ENCODE measurements at regions not wholly inside any gene's neighbourhood (a gene's known extent, or its start where the extent isn't known, plus 50 kb on each side); places are given as distances from the start of the nearest gene placed in this dataset.

DNA sequence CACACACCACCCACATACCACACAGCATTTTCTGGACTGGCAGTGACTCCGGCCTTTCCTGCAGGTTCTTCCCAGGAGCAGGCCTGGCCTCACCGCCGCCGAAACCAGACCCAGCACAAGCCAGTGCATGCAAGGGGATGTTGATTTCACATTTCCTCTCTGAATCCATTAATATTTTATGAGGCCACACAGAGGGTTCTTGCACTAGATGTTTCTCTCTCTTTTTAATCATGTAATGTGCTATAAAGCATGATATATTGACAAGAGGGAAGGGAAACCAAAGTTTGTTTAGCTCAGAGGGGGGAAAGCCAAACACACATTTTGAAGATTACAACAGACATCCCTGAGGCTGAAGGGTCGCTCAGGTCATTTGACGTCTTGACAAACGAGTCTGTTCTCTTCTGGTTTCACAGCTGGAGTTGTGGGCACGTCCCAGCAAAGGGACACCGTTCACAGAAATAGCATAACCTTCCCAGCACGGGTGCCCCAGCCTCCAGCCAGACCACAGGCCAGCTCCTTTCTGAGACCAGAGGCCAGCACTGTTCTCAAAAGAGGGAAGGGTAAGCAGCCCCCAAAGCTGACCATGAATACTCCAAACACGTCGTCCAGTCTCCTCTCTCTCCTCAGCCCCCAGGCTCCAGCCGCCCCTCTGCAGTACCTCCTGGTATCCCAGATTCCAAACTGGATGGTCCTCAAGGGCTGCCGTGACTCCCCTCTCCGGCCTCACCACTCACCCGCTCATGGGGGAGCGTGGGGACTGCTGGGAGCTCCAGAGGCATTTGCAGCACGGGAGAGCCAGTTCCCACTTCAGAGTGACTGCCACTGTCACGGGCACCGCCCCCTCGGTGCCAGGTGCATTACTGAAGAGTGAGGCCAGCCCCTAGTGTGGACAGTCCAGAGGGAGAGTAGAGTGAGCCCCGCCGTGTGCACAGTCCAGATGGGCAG lies 340.3 kb upstream of the SALL3 start:
- no peak for DNase-seq

DNA sequence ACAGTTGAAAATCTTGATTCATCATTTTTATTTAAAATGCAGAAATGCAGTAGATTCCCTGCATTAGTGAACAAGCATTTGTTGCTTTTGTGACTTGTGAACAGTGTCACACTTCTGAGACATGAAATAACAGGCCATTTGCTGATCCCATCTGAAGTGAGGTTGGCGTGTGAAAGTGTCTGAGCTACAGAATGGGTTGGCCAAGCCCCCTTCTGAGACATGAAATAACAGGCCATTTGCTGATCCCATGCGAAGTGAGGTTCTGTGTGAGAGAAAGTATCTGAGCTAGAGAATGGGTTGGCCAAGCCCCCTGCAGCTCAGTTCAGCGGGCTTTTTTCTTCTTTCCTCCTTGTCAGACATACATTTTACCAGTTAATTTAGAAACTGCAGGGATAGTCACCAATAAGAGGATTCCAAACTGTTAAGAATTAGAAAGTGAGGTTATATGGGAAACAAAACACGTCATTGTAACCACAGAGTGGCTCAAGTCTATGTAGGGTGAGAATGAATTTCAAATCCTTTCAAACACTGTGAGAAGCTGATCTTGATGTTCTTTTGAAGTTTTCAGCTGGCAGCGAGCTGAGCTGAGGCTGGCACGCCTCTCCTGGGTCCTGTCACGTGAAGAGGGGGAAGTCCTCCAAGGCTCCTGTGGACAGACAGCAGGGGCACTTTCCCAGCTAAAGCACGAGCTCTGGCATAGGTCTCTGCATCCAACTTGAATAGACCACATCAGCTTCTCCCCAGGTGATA lies 339.2 kb upstream of the SALL3 start:
- no peak for DNase-seq

GRCh38 chr18:78641689-78642231 lies 337.9 kb upstream of the SALL3 start:
- no peak for DNase-seq

DNA sequence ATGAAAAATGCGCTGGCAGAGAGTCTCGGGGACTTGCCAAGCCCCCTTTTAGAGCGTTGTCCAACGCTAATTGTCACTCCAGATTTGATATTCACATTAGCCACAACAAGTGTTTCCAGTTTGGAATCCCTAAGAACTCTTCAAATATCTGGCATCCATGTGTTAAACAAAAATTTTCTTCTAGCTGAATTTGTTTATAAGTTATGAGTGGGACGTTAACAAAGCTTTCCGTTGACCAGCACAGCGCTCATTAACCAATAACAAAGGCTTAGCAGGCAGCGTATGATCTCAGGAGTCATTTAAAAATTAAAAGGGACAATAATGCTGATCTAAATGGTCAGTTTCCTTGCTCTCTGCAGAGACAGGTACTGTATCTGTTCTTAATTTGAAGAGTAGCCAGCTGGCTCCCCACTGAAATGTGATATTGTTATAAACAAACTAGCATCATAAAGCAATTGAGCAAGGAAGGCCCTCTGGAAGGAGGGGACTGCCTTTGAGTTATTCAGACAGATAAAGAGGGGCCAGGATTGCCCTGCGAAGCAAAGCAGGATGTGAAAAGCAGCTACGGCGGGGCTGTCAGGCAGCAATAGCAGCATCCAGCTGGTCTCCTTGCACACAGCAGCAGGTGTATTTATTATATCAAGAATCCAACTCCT lies 337.2 kb upstream of the SALL3 start:
- DNase-seq = no peak

DNA sequence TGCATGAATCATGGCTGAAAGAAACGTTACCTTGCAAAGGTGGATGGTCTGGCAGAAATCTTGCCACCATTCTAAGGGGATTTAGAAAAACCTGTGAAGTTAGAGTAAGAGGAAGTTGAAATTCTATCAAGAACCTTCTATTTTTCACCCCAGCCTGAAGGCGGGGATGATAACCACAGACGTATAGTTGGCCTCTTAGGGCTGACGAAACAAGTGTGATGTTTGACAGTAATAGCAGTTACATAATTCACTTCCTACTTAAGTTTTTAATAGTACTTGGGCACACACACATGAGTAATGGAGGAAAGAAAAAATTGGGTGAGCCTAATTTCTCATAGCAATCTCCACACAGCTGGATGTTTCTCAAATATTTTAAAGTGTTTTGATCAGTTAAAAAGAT lies 336.6 kb upstream of the SALL3 start:
- no peak for DNase-seq

DNA sequence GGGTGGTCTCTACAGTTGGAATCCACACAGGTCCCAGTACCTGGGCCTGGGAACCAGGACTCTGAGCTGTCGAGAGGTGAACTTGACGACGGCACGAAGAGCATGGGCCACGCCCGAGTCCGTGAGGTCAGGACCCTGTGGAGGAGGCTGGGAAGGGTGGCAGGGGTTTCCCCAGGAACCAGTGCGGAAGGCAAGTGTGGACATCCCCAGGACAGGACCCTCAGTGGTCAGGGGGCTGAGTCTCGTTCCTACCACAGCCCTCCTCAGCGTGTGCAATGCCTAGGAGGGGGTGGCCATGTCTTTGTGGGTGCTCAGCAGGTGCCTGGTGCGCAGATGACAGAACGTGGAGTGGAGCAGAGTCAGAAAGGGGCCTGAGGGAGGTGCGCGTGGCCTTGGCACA lies 335.6 kb upstream of the SALL3 start:
- DNase-seq = no peak

DNA sequence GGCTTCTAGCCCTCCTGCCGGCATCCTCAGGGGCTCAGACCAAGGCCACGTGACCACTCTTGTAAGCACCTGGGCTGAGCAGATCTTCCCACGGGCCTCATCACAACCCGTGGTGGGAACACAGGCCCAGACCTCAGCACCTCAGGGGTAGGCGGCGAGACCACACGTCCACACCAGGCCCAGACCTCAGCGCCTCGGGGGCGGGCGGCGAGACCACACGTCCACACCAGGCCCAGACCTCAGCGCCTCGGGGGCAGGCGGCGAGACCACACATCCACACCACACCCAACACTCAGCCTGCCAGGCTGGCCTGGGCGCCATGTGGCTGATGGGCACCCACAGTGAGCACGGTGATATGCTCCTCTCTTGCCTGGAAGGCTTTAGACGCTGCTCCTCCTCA lies 334.4 kb upstream of the SALL3 start:
- DNase-seq = no peak

GRCh38 chr18:78647018-78647417 lies 332.6 kb upstream of the SALL3 start:
- no peak for DNase-seq

DNA sequence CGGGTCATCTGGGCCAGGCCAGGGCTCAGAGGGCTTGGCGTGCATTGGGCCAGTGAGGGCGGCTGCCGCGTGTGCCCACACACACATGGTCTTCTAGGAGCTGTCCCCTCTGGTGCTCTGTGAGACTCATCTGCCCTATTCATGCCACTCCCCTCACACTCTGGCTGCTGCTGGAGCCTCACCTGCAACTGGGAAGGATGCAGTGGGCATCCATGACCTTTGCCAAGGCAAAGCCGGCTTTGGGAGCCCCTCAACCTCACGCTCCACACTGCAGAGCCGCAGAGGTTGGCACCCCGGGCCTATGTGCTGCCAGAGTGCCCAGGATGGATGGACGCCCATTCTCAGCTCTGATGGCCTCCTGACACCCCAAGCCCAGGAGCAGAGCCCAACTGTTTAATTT lies 330.2 kb upstream of the SALL3 start:
- DNase-seq = no peak

DNA sequence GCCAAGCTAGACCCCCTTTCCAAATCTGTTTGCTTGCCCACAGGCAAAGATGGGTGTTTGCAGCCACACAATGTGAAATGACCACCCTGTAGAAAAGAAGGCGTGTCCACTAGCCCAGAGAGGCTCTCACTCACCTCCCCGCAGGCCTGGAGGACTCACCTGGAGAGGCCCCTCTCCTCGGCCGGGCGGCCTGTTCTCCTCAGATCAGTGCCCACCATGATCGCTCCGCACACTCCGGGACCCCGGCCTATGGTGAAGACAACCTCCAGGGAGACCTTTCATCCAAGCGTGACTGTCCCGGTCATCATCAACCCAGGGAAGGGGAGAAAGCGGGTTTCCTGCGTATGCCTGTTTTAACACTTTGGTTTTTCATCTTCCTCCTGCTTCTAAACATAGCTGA lies 328.7 kb upstream of the SALL3 start:
- DNase-seq = no peak

- no peak for DNase-seq
Observed at GRCh38 chr18:78652001-78652545, 327.5 kb upstream of the SALL3 start.

GRCh38 chr18:78655921-78656320 lies 323.7 kb upstream of the SALL3 start:
- no peak for DNase-seq

DNA sequence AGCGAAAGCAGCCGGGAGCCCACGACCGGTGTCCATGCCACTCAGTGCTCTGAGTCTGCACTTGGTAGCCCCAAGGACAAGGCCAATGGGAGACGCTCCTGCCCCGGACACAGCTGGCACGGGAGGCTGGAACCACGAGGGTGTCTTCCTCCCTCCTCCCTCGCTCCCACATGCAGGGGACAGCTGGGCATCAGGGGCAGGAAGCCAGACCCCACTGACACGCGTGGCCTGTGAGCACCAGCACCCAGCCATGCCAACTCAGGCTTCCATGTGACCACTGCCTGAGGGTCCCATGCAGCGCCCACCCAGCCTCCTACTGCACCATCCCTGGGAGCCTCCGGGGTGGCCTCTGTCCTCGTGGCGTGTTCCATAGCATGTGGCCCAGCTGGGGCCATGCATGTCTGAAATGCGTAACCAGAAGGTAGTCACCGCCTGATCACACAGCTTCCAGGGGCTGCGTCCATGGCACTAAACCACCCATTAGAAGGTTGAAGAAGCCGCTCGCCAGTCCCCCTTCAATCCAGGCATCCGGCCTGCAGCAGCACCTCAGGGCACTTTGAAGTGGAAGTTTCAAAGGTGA lies 323.2 kb upstream of the SALL3 start:
- DNase-seq = no peak

DNA sequence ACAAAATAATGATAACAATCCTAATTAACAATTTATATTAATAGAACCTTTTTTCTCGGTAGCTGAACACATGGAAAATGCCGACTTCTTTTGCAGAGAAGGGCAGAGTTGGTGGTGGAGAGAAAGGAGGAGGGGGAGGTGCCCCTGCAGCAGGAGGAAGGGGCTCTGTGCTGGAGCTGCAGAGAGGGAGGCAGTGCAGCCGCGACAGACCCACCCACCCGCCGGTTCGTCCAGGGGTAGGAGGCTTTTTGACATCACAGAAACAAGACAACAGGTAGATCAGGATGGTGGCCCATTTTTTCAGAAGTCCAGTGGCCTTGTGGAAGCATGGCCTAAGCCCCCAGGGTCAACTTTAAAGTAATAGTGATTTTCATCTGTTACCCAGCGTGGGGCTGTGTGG lies 321.1 kb upstream of the SALL3 start:
- no peak for DNase-seq

DNA sequence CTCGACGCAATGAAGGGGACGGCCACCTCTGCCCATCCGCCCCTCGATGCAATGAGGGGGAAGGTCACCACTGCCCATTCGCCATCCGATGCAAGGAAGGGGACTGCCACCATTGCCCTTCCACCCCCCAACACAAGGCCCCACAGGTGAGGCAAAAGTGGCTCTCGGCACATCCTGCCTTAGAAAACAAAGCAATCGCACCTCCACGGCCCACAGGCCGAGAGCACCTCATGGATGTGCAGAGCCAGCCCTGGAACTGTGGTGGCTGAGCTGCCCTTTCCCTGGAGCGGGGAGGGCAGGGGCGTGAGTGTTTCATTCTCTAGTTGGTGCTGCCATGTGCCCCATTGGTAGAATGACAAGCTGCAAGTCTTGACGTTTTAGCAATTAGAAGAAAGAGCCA lies 320.6 kb upstream of the SALL3 start:
- DNase-seq = no peak

- DNase-seq = no peak
Observed at GRCh38 chr18:78659748-78660147, 319.9 kb upstream of the SALL3 start.

DNA sequence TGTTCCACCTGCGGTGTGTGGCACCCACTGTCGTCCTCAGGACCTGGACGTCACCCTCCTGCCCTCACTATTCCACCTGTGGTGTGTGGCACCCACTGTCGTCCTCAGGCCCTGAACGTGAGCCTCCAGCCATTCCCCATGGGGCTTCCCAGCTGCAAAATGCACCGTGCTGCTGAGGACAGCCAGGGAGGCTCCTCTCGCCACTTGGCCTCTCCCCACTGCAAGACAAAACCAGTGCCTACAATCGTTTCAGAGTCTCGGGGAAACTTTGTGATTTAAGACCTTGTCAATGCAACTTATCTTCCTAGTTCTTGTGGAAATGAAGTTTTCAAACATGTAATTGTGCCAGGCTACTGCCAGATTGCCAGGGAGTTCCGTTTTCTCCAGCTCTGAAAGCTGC lies 319.3 kb upstream of the SALL3 start:
- DNase-seq = no peak

GRCh38 chr18:78661316-78661715 lies 318.3 kb upstream of the SALL3 start:
- DNase-seq = no peak

- DNase-seq = no peak
Observed at GRCh38 chr18:78662879-78663278, 316.7 kb upstream of the SALL3 start.

DNA sequence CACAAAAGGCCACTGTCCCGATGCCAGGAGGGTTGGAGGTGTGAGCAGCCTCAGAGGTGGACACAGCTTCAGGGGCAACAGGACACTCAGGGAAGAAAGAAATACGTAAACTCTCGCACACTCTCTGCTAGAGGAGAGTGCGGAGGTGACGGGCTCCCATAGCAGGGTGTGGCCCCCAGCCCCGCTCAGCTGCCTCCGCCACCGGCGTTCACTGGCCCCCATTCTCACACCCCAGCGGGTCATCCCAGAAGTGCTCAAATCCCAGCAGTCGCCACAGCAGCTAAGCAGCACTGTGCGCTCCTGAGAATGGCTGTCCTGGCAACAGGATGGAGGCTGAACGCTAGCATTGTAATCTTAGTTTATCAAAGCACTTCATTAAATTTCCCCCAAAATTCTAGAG lies 315.6 kb upstream of the SALL3 start:
- DNase-seq = no peak

DNA sequence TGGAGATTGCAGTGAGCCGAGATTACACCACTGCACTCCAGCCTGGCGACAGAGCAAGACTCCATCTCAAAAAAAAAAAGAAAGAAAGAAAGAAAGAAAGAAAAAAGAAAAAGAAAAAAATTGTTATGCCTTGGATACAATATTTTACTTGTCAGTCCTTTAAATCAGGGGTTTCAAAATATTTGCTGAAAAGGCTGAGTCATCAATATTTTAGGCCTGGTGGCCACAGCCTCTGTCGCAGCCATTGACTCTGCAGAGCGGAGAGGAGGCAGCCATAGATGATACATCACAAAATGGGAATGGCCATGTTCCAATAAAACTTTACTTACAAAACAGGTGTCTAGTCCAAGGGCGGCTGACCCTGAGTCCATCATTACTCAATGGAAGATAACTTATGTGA lies 314.8 kb upstream of the SALL3 start:
- no peak for DNase-seq

GRCh38 chr18:78665644-78666043 lies 314.0 kb upstream of the SALL3 start:
- no peak for DNase-seq
